Astrocyte (in vitro differentiated cells and primary cell): ENCODE measurements at regions not wholly inside any gene's neighbourhood (a gene's known extent, or its start where the extent isn't known, plus 50 kb on each side); places are given as distances from the start of the nearest gene placed in this dataset.

Experiments
- EZH2 ChIP-seq: IDR thresholded peaks from 2 replicates; pipeline ENCODE4 v1.6.1; 2012; ENCODE audit warnings: mild to moderate bottlenecking, low read length, inconsistent platforms; ENCODE audit not compliant: insufficient read depth
- TF ChIP-seq, protein P1 (sequence below): IDR thresholded peaks from 2 replicates; pipeline ENCODE4 v1.5.1; 2011; ENCODE audit warnings: low read depth, mild to moderate bottlenecking, inconsistent platforms, low read length, moderate library complexity; ENCODE audit not compliant: insufficient read depth

DNA sequence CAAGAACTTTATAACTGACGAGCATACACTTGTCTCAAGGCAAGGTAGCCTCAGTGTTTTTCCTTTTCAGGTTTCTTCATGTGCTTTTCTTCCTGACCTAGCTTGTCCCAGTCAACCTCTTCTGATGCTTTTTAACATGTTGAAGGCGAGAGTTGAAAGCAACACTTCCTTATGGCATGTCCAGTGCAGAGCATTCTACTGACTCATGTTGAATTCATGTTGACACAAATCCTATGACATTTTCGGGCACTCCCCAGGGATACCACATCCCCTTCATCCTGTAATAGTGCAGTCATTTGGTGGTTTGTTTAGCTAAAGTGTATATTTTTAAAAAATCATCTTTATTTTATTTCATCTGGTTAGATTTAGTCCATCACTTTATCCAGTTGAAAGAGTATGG lies 75.9 kb upstream of the CBLB start:
- TF ChIP-seq, protein P1, sequence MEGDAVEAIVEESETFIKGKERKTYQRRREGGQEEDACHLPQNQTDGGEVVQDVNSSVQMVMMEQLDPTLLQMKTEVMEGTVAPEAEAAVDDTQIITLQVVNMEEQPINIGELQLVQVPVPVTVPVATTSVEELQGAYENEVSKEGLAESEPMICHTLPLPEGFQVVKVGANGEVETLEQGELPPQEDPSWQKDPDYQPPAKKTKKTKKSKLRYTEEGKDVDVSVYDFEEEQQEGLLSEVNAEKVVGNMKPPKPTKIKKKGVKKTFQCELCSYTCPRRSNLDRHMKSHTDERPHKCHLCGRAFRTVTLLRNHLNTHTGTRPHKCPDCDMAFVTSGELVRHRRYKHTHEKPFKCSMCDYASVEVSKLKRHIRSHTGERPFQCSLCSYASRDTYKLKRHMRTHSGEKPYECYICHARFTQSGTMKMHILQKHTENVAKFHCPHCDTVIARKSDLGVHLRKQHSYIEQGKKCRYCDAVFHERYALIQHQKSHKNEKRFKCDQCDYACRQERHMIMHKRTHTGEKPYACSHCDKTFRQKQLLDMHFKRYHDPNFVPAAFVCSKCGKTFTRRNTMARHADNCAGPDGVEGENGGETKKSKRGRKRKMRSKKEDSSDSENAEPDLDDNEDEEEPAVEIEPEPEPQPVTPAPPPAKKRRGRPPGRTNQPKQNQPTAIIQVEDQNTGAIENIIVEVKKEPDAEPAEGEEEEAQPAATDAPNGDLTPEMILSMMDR: no peak
- no peak for TF ChIP-seq EZH2
